Uterus (tissue), 2 donors: ENCODE measurements at regions not wholly inside any gene's neighbourhood (a gene's known extent, or its start where the extent isn't known, plus 50 kb on each side); places are given as distances from the start of the nearest gene placed in this dataset.

Experiments used
- POLR2A ChIP-seq, 2 donors: fragments of 450-650 bp; IDR thresholded peaks; one replicate each; pipeline ENCODE4 v1.6.1; 2016; ENCODE audit warnings: antibody characterized with exemption in 2 of 2, mild to moderate bottlenecking in 1 of 2, moderate library complexity in 1 of 2
- TF ChIP-seq, protein P1 (sequence below), 4 experiments: fragments of 200-600 bp in 2 of 4; fragments of 450-650 bp in 2 of 4; sonication (generic) in 2 of 4; IDR thresholded peaks; one replicate each; pipeline ENCODE4 v1.5.1; 2016 to 2019; ENCODE audit warnings: antibody characterized with exemption in 4 of 4, mild to moderate bottlenecking in 2 of 4, moderate library complexity in 1 of 4

DNA sequence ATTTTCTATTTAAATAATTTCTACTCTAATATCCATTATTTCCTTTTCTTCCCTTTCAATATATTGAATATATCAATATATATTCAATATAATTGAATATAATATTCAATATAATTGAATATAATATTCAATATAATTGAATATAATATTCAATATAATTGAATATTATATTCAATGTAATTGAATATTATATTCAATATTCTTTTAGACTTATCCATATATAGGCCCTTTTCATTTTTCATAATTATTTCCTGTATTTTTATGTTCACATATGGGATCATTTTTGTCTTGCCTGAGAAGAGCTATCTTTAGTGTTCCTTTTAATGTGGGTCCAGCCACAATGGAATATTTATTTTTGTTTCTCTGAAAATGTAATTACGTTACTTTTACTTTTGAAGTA lies 88.9 kb upstream of the ESRRB start:
- TF ChIP-seq, protein P1, sequence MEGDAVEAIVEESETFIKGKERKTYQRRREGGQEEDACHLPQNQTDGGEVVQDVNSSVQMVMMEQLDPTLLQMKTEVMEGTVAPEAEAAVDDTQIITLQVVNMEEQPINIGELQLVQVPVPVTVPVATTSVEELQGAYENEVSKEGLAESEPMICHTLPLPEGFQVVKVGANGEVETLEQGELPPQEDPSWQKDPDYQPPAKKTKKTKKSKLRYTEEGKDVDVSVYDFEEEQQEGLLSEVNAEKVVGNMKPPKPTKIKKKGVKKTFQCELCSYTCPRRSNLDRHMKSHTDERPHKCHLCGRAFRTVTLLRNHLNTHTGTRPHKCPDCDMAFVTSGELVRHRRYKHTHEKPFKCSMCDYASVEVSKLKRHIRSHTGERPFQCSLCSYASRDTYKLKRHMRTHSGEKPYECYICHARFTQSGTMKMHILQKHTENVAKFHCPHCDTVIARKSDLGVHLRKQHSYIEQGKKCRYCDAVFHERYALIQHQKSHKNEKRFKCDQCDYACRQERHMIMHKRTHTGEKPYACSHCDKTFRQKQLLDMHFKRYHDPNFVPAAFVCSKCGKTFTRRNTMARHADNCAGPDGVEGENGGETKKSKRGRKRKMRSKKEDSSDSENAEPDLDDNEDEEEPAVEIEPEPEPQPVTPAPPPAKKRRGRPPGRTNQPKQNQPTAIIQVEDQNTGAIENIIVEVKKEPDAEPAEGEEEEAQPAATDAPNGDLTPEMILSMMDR (IDR thresholded peaks at IDR 0.05): no peak
- TF ChIP-seq POLR2A (IDR thresholded peaks at IDR 0.05): no peak
